Hepatocyte (in vitro differentiated cells): ENCODE measurements at regions not wholly inside any gene's neighbourhood (a gene's known extent, or its start where the extent isn't known, plus 50 kb on each side); places are given as distances from the start of the nearest gene placed in this dataset.

Experiments used
- EZH2 ChIP-seq: fragments of 200-600 bp; sonication (generic); IDR thresholded peaks from 2 replicates; pipeline ENCODE4 v1.6.1; 2016; ENCODE audit warnings: antibody characterized with exemption, mild to moderate bottlenecking, borderline replicate concordance
- TF ChIP-seq, protein P1 (sequence below): fragments of 200-600 bp; sonication (generic); IDR thresholded peaks from 2 replicates; pipeline ENCODE4 v1.5.1; 2016; ENCODE audit warnings: antibody characterized with exemption, mild to moderate bottlenecking; ENCODE audit not compliant: poor library complexity

DNA sequence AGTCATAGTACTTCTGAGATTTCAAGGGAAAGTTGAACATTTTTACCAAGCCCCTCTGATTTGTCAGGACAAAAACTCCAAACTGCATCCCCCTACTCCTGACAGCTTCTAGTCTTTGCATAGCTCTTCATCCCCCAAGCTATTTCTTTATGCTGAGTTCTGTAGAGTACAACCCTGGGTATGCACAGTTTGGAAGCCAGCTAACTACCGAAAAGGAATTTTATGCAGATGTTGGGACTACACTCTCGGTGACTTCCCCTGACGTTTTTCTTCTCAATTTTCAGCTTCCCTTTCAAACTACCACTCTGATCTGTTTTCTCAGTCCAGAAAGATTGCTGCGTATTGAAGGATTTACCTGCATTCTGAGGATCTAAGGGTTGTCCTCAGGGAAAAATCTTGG, 1060.2 kb upstream of the ACVR2A start:
- TF ChIP-seq, protein P1, sequence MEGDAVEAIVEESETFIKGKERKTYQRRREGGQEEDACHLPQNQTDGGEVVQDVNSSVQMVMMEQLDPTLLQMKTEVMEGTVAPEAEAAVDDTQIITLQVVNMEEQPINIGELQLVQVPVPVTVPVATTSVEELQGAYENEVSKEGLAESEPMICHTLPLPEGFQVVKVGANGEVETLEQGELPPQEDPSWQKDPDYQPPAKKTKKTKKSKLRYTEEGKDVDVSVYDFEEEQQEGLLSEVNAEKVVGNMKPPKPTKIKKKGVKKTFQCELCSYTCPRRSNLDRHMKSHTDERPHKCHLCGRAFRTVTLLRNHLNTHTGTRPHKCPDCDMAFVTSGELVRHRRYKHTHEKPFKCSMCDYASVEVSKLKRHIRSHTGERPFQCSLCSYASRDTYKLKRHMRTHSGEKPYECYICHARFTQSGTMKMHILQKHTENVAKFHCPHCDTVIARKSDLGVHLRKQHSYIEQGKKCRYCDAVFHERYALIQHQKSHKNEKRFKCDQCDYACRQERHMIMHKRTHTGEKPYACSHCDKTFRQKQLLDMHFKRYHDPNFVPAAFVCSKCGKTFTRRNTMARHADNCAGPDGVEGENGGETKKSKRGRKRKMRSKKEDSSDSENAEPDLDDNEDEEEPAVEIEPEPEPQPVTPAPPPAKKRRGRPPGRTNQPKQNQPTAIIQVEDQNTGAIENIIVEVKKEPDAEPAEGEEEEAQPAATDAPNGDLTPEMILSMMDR: no peak
- no peak for TF ChIP-seq EZH2
